GM12872 (cell line): ENCODE measurements at regions not wholly inside any gene's neighbourhood (a gene's known extent, or its start where the extent isn't known, plus 50 kb on each side); places are given as distances from the start of the nearest gene placed in this dataset.

Experiments
- CTCF ChIP-seq: IDR thresholded peaks from 3 replicates; pipeline ENCODE4 v1.5.1; 2011; ENCODE audit warnings: low read depth, mild to moderate bottlenecking, low read length, moderate library complexity; ENCODE audit not compliant: insufficient read depth

GRCh38 chr7:81201188-81201587 lies 282.3 kb upstream of the SEMA3C start:
- TF ChIP-seq CTCF: no peak

GRCh38 chr7:81198766-81199165 lies 279.9 kb upstream of the SEMA3C start:
- TF ChIP-seq CTCF: no peak

GRCh38 chr7:81197266-81197665 lies 278.4 kb upstream of the SEMA3C start:
- no peak for TF ChIP-seq CTCF

GRCh38 chr7:81195033-81195432 lies 276.2 kb upstream of the SEMA3C start:
- no peak for TF ChIP-seq CTCF

GRCh38 chr7:81190997-81191768 lies 272.3 kb upstream of the SEMA3C start:
- no peak for TF ChIP-seq CTCF

GRCh38 chr7:81187753-81188152 lies 268.9 kb upstream of the SEMA3C start:
- no peak for TF ChIP-seq CTCF

GRCh38 chr7:81186691-81187090 lies 267.8 kb upstream of the SEMA3C start:
- TF ChIP-seq CTCF: no peak

GRCh38 chr7:81185072-81185471 lies 266.2 kb upstream of the SEMA3C start:
- no peak for TF ChIP-seq CTCF
